H9 (cell line): ENCODE measurements at regions not wholly inside any gene's neighbourhood (a gene's known extent, or its start where the extent isn't known, plus 50 kb on each side); places are given as distances from the start of the nearest gene placed in this dataset.

Source experiments
- DNase-seq: peaks from one replicate; pipeline ENCODE4 v3.0.0-alpha.2; 2017
- H2AFZ ChIP-seq: one replicate; pipeline ENCODE4 v1.6.1; 2013; ENCODE audit warnings: mild to moderate bottlenecking, low read length, control low read depth, moderate library complexity
- H2AK5ac ChIP-seq: 2 replicates; pipeline ENCODE4 v1.6.1; 2013; ENCODE audit warnings: low read length, control low read depth, mixed read lengths; ENCODE audit not compliant: insufficient read length
- H2BK120ac ChIP-seq: one replicate; pipeline ENCODE4 v1.6.1; 2013; ENCODE audit warnings: low read depth, mild to moderate bottlenecking, low read length, control low read depth, inconsistent platforms; ENCODE audit not compliant: poor library complexity, severe bottlenecking
- H2BK12ac ChIP-seq: 2 replicates; pipeline ENCODE4 v1.6.1; 2013; ENCODE audit warnings: low read length, control low read depth, mixed read lengths, low read depth; ENCODE audit not compliant: insufficient read length
- H2BK15ac ChIP-seq: 2 replicates; pipeline ENCODE4 v1.6.1; 2013; ENCODE audit warnings: low read depth, low read length, control low read depth
- H2BK20ac ChIP-seq: one replicate; pipeline ENCODE4 v1.6.1; 2013; ENCODE audit warnings: low read depth, mild to moderate bottlenecking, low read length, control low read depth, inconsistent platforms; ENCODE audit not compliant: poor library complexity, severe bottlenecking
- H2BK5ac ChIP-seq: 2 replicates; pipeline ENCODE4 v1.6.1; 2013; ENCODE audit warnings: low read length, control low read depth, mixed read lengths; ENCODE audit not compliant: insufficient read length
- H3K14ac ChIP-seq: 2 replicates; pipeline ENCODE4 v1.6.1; 2013; ENCODE audit warnings: low read length, control low read depth; ENCODE audit not compliant: insufficient read depth
- H3K18ac ChIP-seq: 2 replicates; pipeline ENCODE4 v1.6.1; 2013; ENCODE audit warnings: low read depth, mild to moderate bottlenecking, mixed read lengths, low read length, control low read depth; ENCODE audit not compliant: insufficient read length
- H3K23ac ChIP-seq: 2 replicates; pipeline ENCODE4 v1.6.1; 2013; ENCODE audit warnings: low read length, control low read depth, mixed read lengths, low read depth; ENCODE audit not compliant: insufficient read length
- H3K23me2 ChIP-seq: 2 replicates; pipeline ENCODE4 v1.6.1; 2013; ENCODE audit warnings: low read depth, mild to moderate bottlenecking, mixed read lengths, low read length, control low read depth; ENCODE audit not compliant: insufficient read length, poor library complexity, severe bottlenecking
- H3K27ac ChIP-seq: 2 replicates; pipeline ENCODE4 v1.5.1; 2013; ENCODE audit warnings: low read length, control low read depth, mixed read lengths, low read depth; ENCODE audit not compliant: insufficient read length
- H3K27me3 ChIP-seq: 2 replicates; pipeline ENCODE4 v1.6.1; 2013; ENCODE audit warnings: low read length, control low read depth, inconsistent platforms; ENCODE audit not compliant: insufficient read depth
- H3K4ac ChIP-seq: 2 replicates; pipeline ENCODE4 v1.6.1; 2013; ENCODE audit warnings: low read depth, mild to moderate bottlenecking, control low read depth, inconsistent platforms, low read length, moderate library complexity
- H3K4me1 ChIP-seq: 2 replicates; pipeline ENCODE4 v1.6.1; 2013; ENCODE audit warnings: low read length, control low read depth, inconsistent platforms; ENCODE audit not compliant: insufficient read depth
- H3K4me2 ChIP-seq: 2 replicates; pipeline ENCODE4 v1.6.1; 2013; ENCODE audit warnings: low read length, control low read depth, mixed read lengths; ENCODE audit not compliant: insufficient read length, insufficient read depth
- H3K56ac ChIP-seq: 2 replicates; pipeline ENCODE4 v1.6.1; 2013; ENCODE audit warnings: low read depth, mild to moderate bottlenecking, mixed read lengths, low read length, control low read depth; ENCODE audit not compliant: insufficient read length
- H3K79me1 ChIP-seq: 2 replicates; pipeline ENCODE4 v1.6.1; 2013; ENCODE audit warnings: low read depth, mild to moderate bottlenecking, moderate library complexity, low read length, control low read depth, inconsistent platforms; ENCODE audit not compliant: insufficient read depth, poor library complexity, severe bottlenecking
- H3K79me2 ChIP-seq: 2 replicates; pipeline ENCODE4 v1.6.1; 2013; ENCODE audit warnings: low read length, control low read depth, inconsistent platforms; ENCODE audit not compliant: insufficient read depth
- H3K9ac ChIP-seq: 2 replicates; pipeline ENCODE4 v1.6.1; 2013; ENCODE audit warnings: low read length, control low read depth, mixed read lengths; ENCODE audit not compliant: insufficient read length; ENCODE audit errors: extremely low read depth
- H3K9me3 ChIP-seq: one replicate; pipeline ENCODE4 v1.6.1; 2013; ENCODE audit warnings: low read depth, low read length, inconsistent platforms; ENCODE audit not compliant: control insufficient read depth
- H3T11ph ChIP-seq: one replicate; pipeline ENCODE4 v1.6.1; 2013; ENCODE audit warnings: mild to moderate bottlenecking, low read length, control low read depth, inconsistent platforms
- H4K20me1 ChIP-seq: one replicate; pipeline ENCODE4 v1.6.1; 2013; ENCODE audit not compliant: control insufficient read depth, insufficient read length, insufficient read depth
- H4K5ac ChIP-seq: 2 replicates; pipeline ENCODE4 v1.6.1; 2013; ENCODE audit warnings: low read depth, mild to moderate bottlenecking, mixed read lengths, low read length, control low read depth; ENCODE audit not compliant: insufficient read length
- H4K8ac ChIP-seq: replicated peaks from 2 replicates; pipeline ENCODE4 v1.6.1; 2013; ENCODE audit warnings: low read length, control low read depth, mixed read lengths, low read depth; ENCODE audit not compliant: insufficient read length
- H4K91ac ChIP-seq: 2 replicates; pipeline ENCODE4 v1.6.1; 2013; ENCODE audit warnings: low read depth, mild to moderate bottlenecking, moderate library complexity, mixed read lengths, low read length, control low read depth; ENCODE audit not compliant: insufficient read length
- H3K27ac Mint-ChIP-seq, 3 experiments: 2 replicates in 2 of 3; 3 replicates in 1 of 3; pipeline ENCODE4 v1.8.0; 2020 to 2021; ENCODE audit warnings: mixed read lengths in 3 of 3, mild to moderate bottlenecking in 1 of 3, moderate library complexity in 1 of 3
- H3K27me3 Mint-ChIP-seq: 2 replicates; pipeline ENCODE4 v1.8.0; 2021; ENCODE audit warnings: low read depth, mild to moderate bottlenecking, moderate library complexity, mixed read lengths
- H3K36me3 Mint-ChIP-seq, 3 experiments: 2 replicates in 2 of 3; 3 replicates in 1 of 3; pipeline ENCODE4 v1.8.0; 2020 to 2021; ENCODE audit warnings: low read depth in 3 of 3, mixed read lengths in 3 of 3; ENCODE audit not compliant: insufficient read depth in 1 of 3
- H3K4me1 Mint-ChIP-seq, 2 experiments: 2 replicates each; pipeline ENCODE4 v1.8.0; 2020; ENCODE audit warnings: mixed read lengths in 2 of 2
- H3K4me3 Mint-ChIP-seq, 2 experiments: 2 replicates in 1 of 2; 3 replicates in 1 of 2; pipeline ENCODE4 v1.8.0; 2020 to 2021; ENCODE audit warnings: mild to moderate bottlenecking in 2 of 2, mixed read lengths in 2 of 2, moderate library complexity in 1 of 2
- H3K9me3 Mint-ChIP-seq, 2 experiments: 2 replicates in 1 of 2; 3 replicates in 1 of 2; pipeline ENCODE4 v1.8.0; 2020; ENCODE audit warnings: mild to moderate bottlenecking in 2 of 2, mixed read lengths in 2 of 2, moderate library complexity in 1 of 2
- WGBS: extraction: QIAGEN DNeasy Blood & Tissue Kit; methylation state at CpG from one replicate; pipeline ENCODE4 v1.1.7; 2013; ENCODE audit warnings: missing lambda C conversion rate, low lambda C conversion rate, mixed read lengths; ENCODE audit not compliant: insufficient read length; ENCODE audit errors: extremely low coverage; 5-methylcytosine and 5-hydroxymethylcytosine counted together
- TF ChIP-seq, protein P1 (sequence below): fragments of 200-600 bp; sonication (generic); conservative IDR thresholded peaks from 3 replicates; pipeline ENCODE4 v1.8.0; 2021; ENCODE audit warnings: antibody characterized with exemption, mild to moderate bottlenecking

DNA sequence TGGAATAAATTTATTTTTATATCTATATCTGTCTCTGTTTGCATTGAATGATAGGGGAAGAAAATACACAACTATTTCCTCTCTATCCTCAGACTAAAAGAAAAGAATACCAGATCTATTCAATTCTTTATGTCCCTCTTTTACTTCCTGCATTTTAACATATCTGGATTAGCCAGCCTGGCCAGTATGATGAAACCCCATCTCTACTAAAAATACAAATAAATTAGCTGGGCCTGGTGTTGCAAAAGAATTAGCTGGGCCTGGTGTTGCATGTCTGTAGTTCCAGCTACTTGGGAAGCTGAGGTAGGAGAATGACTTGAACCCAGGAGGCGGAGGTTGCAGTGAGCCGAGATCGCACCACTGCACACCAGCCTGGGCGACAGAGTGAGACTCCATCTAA, 182.0 kb downstream of the LURAP1L start:
- peaks cover 16 to 21% of the 10 kb centered on the region in 2 experiments for H3K4me1 Mint-ChIP-seq
- no peaks in the 10 kb centered on the region; the same call in 1 of the 2 replicates for H3K27me3 Mint-ChIP-seq
- Histone ChIP-seq H3K9ac (no peak overlapping the region), H3K27ac (no peak overlapping the region), H3K9me3 (peaks cover 28% of the 10 kb centered on the region), H3K56ac (no peak overlapping the region), H3K4me1 (no peaks in the 10 kb centered on the region; the same call in 1 of the 2 replicates), H2AFZ (no peak overlapping the region), H3K4ac (no peak overlapping the region), H3K23me2 (no peaks in the 10 kb centered on the region), H2BK5ac (no peak overlapping the region), H3K79me1 (no peaks in the 10 kb centered on the region), H4K5ac (no peak overlapping the region), H3K79me2 (0 out of 2 replicates have a peak, but pooled peaks cover 2% of the 10 kb centered on the region), H2BK12ac (no peak overlapping the region), H2AK5ac (no peak overlapping the region), H3K23ac (no peak overlapping the region), H4K8ac (no peak overlapping the region), H4K20me1 (no peaks in the 10 kb centered on the region), H3K27me3 (no peaks in the 10 kb centered on the region), H3T11ph (no peak overlapping the region), H3K14ac (no peak overlapping the region), H2BK15ac (no peak overlapping the region), H3K18ac (no peak overlapping the region), H3K4me2 (no peak overlapping the region), H4K91ac (no peak overlapping the region), H2BK20ac (no peak overlapping the region), H2BK120ac (no peak overlapping the region)
- TF ChIP-seq, protein P1, sequence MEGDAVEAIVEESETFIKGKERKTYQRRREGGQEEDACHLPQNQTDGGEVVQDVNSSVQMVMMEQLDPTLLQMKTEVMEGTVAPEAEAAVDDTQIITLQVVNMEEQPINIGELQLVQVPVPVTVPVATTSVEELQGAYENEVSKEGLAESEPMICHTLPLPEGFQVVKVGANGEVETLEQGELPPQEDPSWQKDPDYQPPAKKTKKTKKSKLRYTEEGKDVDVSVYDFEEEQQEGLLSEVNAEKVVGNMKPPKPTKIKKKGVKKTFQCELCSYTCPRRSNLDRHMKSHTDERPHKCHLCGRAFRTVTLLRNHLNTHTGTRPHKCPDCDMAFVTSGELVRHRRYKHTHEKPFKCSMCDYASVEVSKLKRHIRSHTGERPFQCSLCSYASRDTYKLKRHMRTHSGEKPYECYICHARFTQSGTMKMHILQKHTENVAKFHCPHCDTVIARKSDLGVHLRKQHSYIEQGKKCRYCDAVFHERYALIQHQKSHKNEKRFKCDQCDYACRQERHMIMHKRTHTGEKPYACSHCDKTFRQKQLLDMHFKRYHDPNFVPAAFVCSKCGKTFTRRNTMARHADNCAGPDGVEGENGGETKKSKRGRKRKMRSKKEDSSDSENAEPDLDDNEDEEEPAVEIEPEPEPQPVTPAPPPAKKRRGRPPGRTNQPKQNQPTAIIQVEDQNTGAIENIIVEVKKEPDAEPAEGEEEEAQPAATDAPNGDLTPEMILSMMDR = no peak
- no peak overlapping the region for H3K27ac Mint-ChIP-seq
- no peak for DNase-seq
- H3K4me3 Mint-ChIP-seq = no peak overlapping the region
- no CpG with 5 or more reads among the region's 4 CpGs for WGBS
- peaks cover 22 to 45% (median 32%) of the 10 kb centered on the region in 3 experiments for H3K36me3 Mint-ChIP-seq
- peaks cover 20 to 24% of the 10 kb centered on the region in 2 experiments for H3K9me3 Mint-ChIP-seq
